Transverse colon (tissue), 3 donors: ENCODE measurements at regions not wholly inside any gene's neighbourhood (a gene's known extent, or its start where the extent isn't known, plus 50 kb on each side); places are given as distances from the start of the nearest gene placed in this dataset.

Experiments used
- CTCF ChIP-seq, 5 experiments: fragments of 200-600 bp in 3 of 5; fragments of 450-650 bp in 2 of 5; sonication (generic) in 3 of 5; IDR thresholded peaks; 1 replicate in 2 of 5; 2 replicates in 3 of 5; pipeline ENCODE4 v1.5.1; 2016 to 2017; ENCODE audit warnings: antibody characterized with exemption in 5 of 5, inconsistent platforms in 3 of 5, mild to moderate bottlenecking in 2 of 5, moderate library complexity in 1 of 5
- POLR2A ChIP-seq: fragments of 450-650 bp; IDR thresholded peaks from one replicate; pipeline ENCODE4 v1.6.1; 2016; ENCODE audit warnings: antibody characterized with exemption, mild to moderate bottlenecking, moderate library complexity

- TF ChIP-seq CTCF (IDR thresholded peaks at IDR 0.05) = no peak
- TF ChIP-seq POLR2A = no peak
Observed at GRCh38 chr2:217585362-217585761, 417.4 kb downstream of the TNS1 start.
